Epithelial cell of prostate (primary cell): ENCODE measurements at regions not wholly inside any gene's neighbourhood (a gene's known extent, or its start where the extent isn't known, plus 50 kb on each side); places are given as distances from the start of the nearest gene placed in this dataset.
A peak's percentile ranks its signal among the peaks of the same experiment; 100 is the strongest.

Source experiments
- DNase-seq: peaks from one replicate; pipeline ENCODE4 v3.0.0-alpha.2; 2011; ENCODE audit warnings: low read depth, low spot score
- H3K27ac ChIP-seq: fragments of 450-650 bp; 2 replicates; pipeline ENCODE4 v1.5.1; 2017; ENCODE audit warnings: mild to moderate bottlenecking

GRCh38 chr12:124420041-124420995, 125.4 kb downstream of the RFLNA start:
- no peak overlapping the region for H3K27ac ChIP-seq
- no peak for DNase-seq

- no peak for DNase-seq
- no peak overlapping the region for H3K27ac ChIP-seq
Measured at GRCh38 chr12:124419292-124420040, 124.6 kb downstream of the RFLNA start.

GRCh38 chr12:124418791-124419190, 123.9 kb downstream of the RFLNA start:
- no peak for DNase-seq
- H3K27ac ChIP-seq = no peak overlapping the region

- no peak for DNase-seq
- no peak overlapping the region for H3K27ac ChIP-seq
Measured at GRCh38 chr12:124418156-124418555, 123.3 kb downstream of the RFLNA start.

GRCh38 chr12:124416516-124417395, 121.9 kb downstream of the RFLNA start:
- H3K27ac ChIP-seq = no peak overlapping the region
- no peak for DNase-seq

GRCh38 chr12:124415064-124415463, 120.2 kb downstream of the RFLNA start:
- H3K27ac ChIP-seq = no peak overlapping the region
- no peak for DNase-seq

- DNase-seq = no peak
- no peak overlapping the region for H3K27ac ChIP-seq
Measured at GRCh38 chr12:124413915-124414314, 119.0 kb downstream of the RFLNA start.

GRCh38 chr12:124413401-124413800, 118.5 kb downstream of the RFLNA start:
- DNase-seq = no peak
- H3K27ac ChIP-seq = no peak overlapping the region

- H3K27ac ChIP-seq = no peak overlapping the region
- no peak for DNase-seq
Measured at GRCh38 chr12:124412646-124413015, 117.7 kb downstream of the RFLNA start.

- no peak for DNase-seq
- H3K27ac ChIP-seq = no peak overlapping the region
Measured at GRCh38 chr12:124411953-124412645, 117.2 kb downstream of the RFLNA start.

GRCh38 chr12:124411281-124411878, 116.5 kb downstream of the RFLNA start:
- peak; percentile 66 for DNase-seq
- peak overlapping the region; percentile 39 for H3K27ac ChIP-seq

- no peak for DNase-seq
- no peak overlapping the region for H3K27ac ChIP-seq
Measured at GRCh38 chr12:124410354-124411175, 115.7 kb downstream of the RFLNA start.

GRCh38 chr12:124408822-124409517, 114.1 kb downstream of the RFLNA start:
- H3K27ac ChIP-seq = no peak overlapping the region

GRCh38 chr12:124407074-124407473, 112.2 kb downstream of the RFLNA start:
- DNase-seq = no peak

More at GRCh38 chr12:124408822-124409517, 114.1 kb downstream of the RFLNA start:
- DNase-seq = no peak

GRCh38 chr12:124406043-124406442, 111.2 kb downstream of the RFLNA start:
- no peak for DNase-seq
- H3K27ac ChIP-seq = no peak overlapping the region

More at GRCh38 chr12:124407074-124407473, 112.2 kb downstream of the RFLNA start:
- H3K27ac ChIP-seq = no peak overlapping the region

GRCh38 chr12:124405592-124405991, 110.7 kb downstream of the RFLNA start:
- H3K27ac ChIP-seq = no peak overlapping the region
- no peak for DNase-seq

- DNase-seq = no peak
Measured at GRCh38 chr12:124405151-124405550, 110.3 kb downstream of the RFLNA start.

More at GRCh38 chr12:124405151-124405550, 110.3 kb downstream of the RFLNA start:
- H3K27ac ChIP-seq = no peak overlapping the region
